H9 (cell line): ENCODE measurements at regions not wholly inside any gene's neighbourhood (a gene's known extent, or its start where the extent isn't known, plus 50 kb on each side); places are given as distances from the start of the nearest gene placed in this dataset.

Experiments used
- DNase-seq: peaks from one replicate; pipeline ENCODE4 v3.0.0-alpha.2; 2017
- H2AFZ ChIP-seq: one replicate; pipeline ENCODE4 v1.6.1; 2013; ENCODE audit warnings: mild to moderate bottlenecking, low read length, control low read depth, moderate library complexity
- H2AK5ac ChIP-seq: 2 replicates; pipeline ENCODE4 v1.6.1; 2013; ENCODE audit warnings: low read length, control low read depth, mixed read lengths; ENCODE audit not compliant: insufficient read length
- H2BK120ac ChIP-seq: one replicate; pipeline ENCODE4 v1.6.1; 2013; ENCODE audit warnings: low read depth, mild to moderate bottlenecking, low read length, control low read depth, inconsistent platforms; ENCODE audit not compliant: poor library complexity, severe bottlenecking
- H2BK12ac ChIP-seq: 2 replicates; pipeline ENCODE4 v1.6.1; 2013; ENCODE audit warnings: low read length, control low read depth, mixed read lengths, low read depth; ENCODE audit not compliant: insufficient read length
- H2BK15ac ChIP-seq: 2 replicates; pipeline ENCODE4 v1.6.1; 2013; ENCODE audit warnings: low read depth, low read length, control low read depth
- H2BK20ac ChIP-seq: one replicate; pipeline ENCODE4 v1.6.1; 2013; ENCODE audit warnings: low read depth, mild to moderate bottlenecking, low read length, control low read depth, inconsistent platforms; ENCODE audit not compliant: poor library complexity, severe bottlenecking
- H2BK5ac ChIP-seq: 2 replicates; pipeline ENCODE4 v1.6.1; 2013; ENCODE audit warnings: low read length, control low read depth, mixed read lengths; ENCODE audit not compliant: insufficient read length
- H3K14ac ChIP-seq: 2 replicates; pipeline ENCODE4 v1.6.1; 2013; ENCODE audit warnings: low read length, control low read depth; ENCODE audit not compliant: insufficient read depth
- H3K18ac ChIP-seq: 2 replicates; pipeline ENCODE4 v1.6.1; 2013; ENCODE audit warnings: low read depth, mild to moderate bottlenecking, mixed read lengths, low read length, control low read depth; ENCODE audit not compliant: insufficient read length
- H3K23ac ChIP-seq: 2 replicates; pipeline ENCODE4 v1.6.1; 2013; ENCODE audit warnings: low read length, control low read depth, mixed read lengths, low read depth; ENCODE audit not compliant: insufficient read length
- H3K23me2 ChIP-seq: 2 replicates; pipeline ENCODE4 v1.6.1; 2013; ENCODE audit warnings: low read depth, mild to moderate bottlenecking, mixed read lengths, low read length, control low read depth; ENCODE audit not compliant: insufficient read length, poor library complexity, severe bottlenecking
- H3K27ac ChIP-seq: 2 replicates; pipeline ENCODE4 v1.5.1; 2013; ENCODE audit warnings: low read length, control low read depth, mixed read lengths, low read depth; ENCODE audit not compliant: insufficient read length
- H3K27me3 ChIP-seq: 2 replicates; pipeline ENCODE4 v1.6.1; 2013; ENCODE audit warnings: low read length, control low read depth, inconsistent platforms; ENCODE audit not compliant: insufficient read depth
- H3K4ac ChIP-seq: 2 replicates; pipeline ENCODE4 v1.6.1; 2013; ENCODE audit warnings: low read depth, mild to moderate bottlenecking, control low read depth, inconsistent platforms, low read length, moderate library complexity
- H3K4me1 ChIP-seq: 2 replicates; pipeline ENCODE4 v1.6.1; 2013; ENCODE audit warnings: low read length, control low read depth, inconsistent platforms; ENCODE audit not compliant: insufficient read depth
- H3K4me2 ChIP-seq: 2 replicates; pipeline ENCODE4 v1.6.1; 2013; ENCODE audit warnings: low read length, control low read depth, mixed read lengths; ENCODE audit not compliant: insufficient read length, insufficient read depth
- H3K56ac ChIP-seq: 2 replicates; pipeline ENCODE4 v1.6.1; 2013; ENCODE audit warnings: low read depth, mild to moderate bottlenecking, mixed read lengths, low read length, control low read depth; ENCODE audit not compliant: insufficient read length
- H3K79me1 ChIP-seq: 2 replicates; pipeline ENCODE4 v1.6.1; 2013; ENCODE audit warnings: low read depth, mild to moderate bottlenecking, moderate library complexity, low read length, control low read depth, inconsistent platforms; ENCODE audit not compliant: insufficient read depth, poor library complexity, severe bottlenecking
- H3K79me2 ChIP-seq: 2 replicates; pipeline ENCODE4 v1.6.1; 2013; ENCODE audit warnings: low read length, control low read depth, inconsistent platforms; ENCODE audit not compliant: insufficient read depth
- H3K9ac ChIP-seq: 2 replicates; pipeline ENCODE4 v1.6.1; 2013; ENCODE audit warnings: low read length, control low read depth, mixed read lengths; ENCODE audit not compliant: insufficient read length; ENCODE audit errors: extremely low read depth
- H3K9me3 ChIP-seq: one replicate; pipeline ENCODE4 v1.6.1; 2013; ENCODE audit warnings: low read depth, low read length, inconsistent platforms; ENCODE audit not compliant: control insufficient read depth
- H3T11ph ChIP-seq: one replicate; pipeline ENCODE4 v1.6.1; 2013; ENCODE audit warnings: mild to moderate bottlenecking, low read length, control low read depth, inconsistent platforms
- H4K20me1 ChIP-seq: one replicate; pipeline ENCODE4 v1.6.1; 2013; ENCODE audit not compliant: control insufficient read depth, insufficient read length, insufficient read depth
- H4K5ac ChIP-seq: 2 replicates; pipeline ENCODE4 v1.6.1; 2013; ENCODE audit warnings: low read depth, mild to moderate bottlenecking, mixed read lengths, low read length, control low read depth; ENCODE audit not compliant: insufficient read length
- H4K8ac ChIP-seq: replicated peaks from 2 replicates; pipeline ENCODE4 v1.6.1; 2013; ENCODE audit warnings: low read length, control low read depth, mixed read lengths, low read depth; ENCODE audit not compliant: insufficient read length
- H4K91ac ChIP-seq: 2 replicates; pipeline ENCODE4 v1.6.1; 2013; ENCODE audit warnings: low read depth, mild to moderate bottlenecking, moderate library complexity, mixed read lengths, low read length, control low read depth; ENCODE audit not compliant: insufficient read length
- H3K27ac Mint-ChIP-seq, 3 experiments: 2 replicates in 2 of 3; 3 replicates in 1 of 3; pipeline ENCODE4 v1.8.0; 2020 to 2021; ENCODE audit warnings: mixed read lengths in 3 of 3, mild to moderate bottlenecking in 1 of 3, moderate library complexity in 1 of 3
- H3K27me3 Mint-ChIP-seq: 2 replicates; pipeline ENCODE4 v1.8.0; 2021; ENCODE audit warnings: low read depth, mild to moderate bottlenecking, moderate library complexity, mixed read lengths
- H3K36me3 Mint-ChIP-seq, 3 experiments: 2 replicates in 2 of 3; 3 replicates in 1 of 3; pipeline ENCODE4 v1.8.0; 2020 to 2021; ENCODE audit warnings: low read depth in 3 of 3, mixed read lengths in 3 of 3; ENCODE audit not compliant: insufficient read depth in 1 of 3
- H3K4me1 Mint-ChIP-seq, 2 experiments: 2 replicates each; pipeline ENCODE4 v1.8.0; 2020; ENCODE audit warnings: mixed read lengths in 2 of 2
- H3K4me3 Mint-ChIP-seq, 2 experiments: 2 replicates in 1 of 2; 3 replicates in 1 of 2; pipeline ENCODE4 v1.8.0; 2020 to 2021; ENCODE audit warnings: mild to moderate bottlenecking in 2 of 2, mixed read lengths in 2 of 2, moderate library complexity in 1 of 2
- H3K9me3 Mint-ChIP-seq, 2 experiments: 2 replicates in 1 of 2; 3 replicates in 1 of 2; pipeline ENCODE4 v1.8.0; 2020; ENCODE audit warnings: mild to moderate bottlenecking in 2 of 2, mixed read lengths in 2 of 2, moderate library complexity in 1 of 2
- WGBS: extraction: QIAGEN DNeasy Blood & Tissue Kit; methylation state at CpG from one replicate; pipeline ENCODE4 v1.1.7; 2013; ENCODE audit warnings: missing lambda C conversion rate, low lambda C conversion rate, mixed read lengths; ENCODE audit not compliant: insufficient read length; ENCODE audit errors: extremely low coverage; 5-methylcytosine and 5-hydroxymethylcytosine counted together
- TF ChIP-seq, protein P1 (sequence below): fragments of 200-600 bp; sonication (generic); conservative IDR thresholded peaks from 3 replicates; pipeline ENCODE4 v1.8.0; 2021; ENCODE audit warnings: antibody characterized with exemption, mild to moderate bottlenecking

DNA sequence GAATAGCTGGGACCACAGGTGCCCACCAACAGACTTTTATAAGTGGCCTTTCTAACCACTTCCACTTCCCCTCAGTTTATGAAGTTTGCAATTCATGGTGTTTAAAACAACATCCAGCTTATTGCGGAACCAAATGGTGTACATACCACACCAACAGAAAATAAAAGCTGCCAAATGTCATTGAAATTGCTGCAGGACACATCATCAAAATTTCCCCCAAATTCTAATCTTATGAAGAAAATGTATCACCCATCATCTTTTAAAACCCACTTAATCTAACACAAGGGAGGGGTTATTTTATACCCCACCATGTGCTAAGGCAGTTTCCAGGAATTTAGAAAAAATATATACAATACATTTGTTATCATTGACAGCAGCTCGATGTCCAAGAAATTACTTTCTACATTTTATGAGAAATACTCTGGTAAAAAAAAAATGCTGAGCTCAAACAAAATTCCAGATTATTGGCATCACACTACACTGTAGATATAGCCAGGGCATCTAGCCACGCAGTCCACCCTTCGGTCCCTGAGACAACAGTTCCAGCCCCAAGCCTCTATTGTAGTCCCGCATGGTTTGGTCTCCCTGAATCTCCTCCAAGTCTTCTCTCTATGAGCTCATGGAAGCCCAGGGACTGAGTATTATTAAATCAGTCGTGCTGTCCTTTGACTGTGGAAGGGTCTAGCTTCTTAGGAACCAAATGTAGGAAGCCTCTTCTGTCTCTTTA is 372.8 kb upstream of the SLC30A5 start:
- no peak overlapping the region for H3K4me3 Mint-ChIP-seq
- H3K9me3 ChIP-seq, result no peaks in the 10 kb centered on the region
- H3K18ac ChIP-seq, result no peak overlapping the region
- H3T11ph ChIP-seq, result no peak overlapping the region
- no peak overlapping the region for H3K4me2 ChIP-seq
- no peak overlapping the region for H4K5ac ChIP-seq
- no peaks in the 10 kb centered on the region for H3K23me2 ChIP-seq
- H2BK15ac ChIP-seq, result no peak overlapping the region
- no peak overlapping the region for H4K91ac ChIP-seq
- H2BK5ac ChIP-seq, result no peak overlapping the region
- no peak overlapping the region for H2BK12ac ChIP-seq
- no peak overlapping the region for H3K27ac ChIP-seq
- H3K4me1 ChIP-seq, result no peaks in the 10 kb centered on the region
- H2AFZ ChIP-seq, result no peak overlapping the region
- no peaks in the 10 kb centered on the region for H4K20me1 ChIP-seq
- no peaks in the 10 kb centered on the region for H3K27me3 Mint-ChIP-seq
- no peak overlapping the region for H2AK5ac ChIP-seq
- H3K23ac ChIP-seq, result no peak overlapping the region
- no peak overlapping the region for H3K4ac ChIP-seq
- no peak overlapping the region for H2BK20ac ChIP-seq
- H3K27ac Mint-ChIP-seq, result no peak overlapping the region
- no peaks in the 10 kb centered on the region for H3K4me1 Mint-ChIP-seq
- H3K56ac ChIP-seq, result no peak overlapping the region
- no peak for DNase-seq
- peaks cover 8 to 20% of the 10 kb centered on the region in 2 experiments; a peak in 4 of 5 replicates for H3K9me3 Mint-ChIP-seq
- TF ChIP-seq, protein P1, sequence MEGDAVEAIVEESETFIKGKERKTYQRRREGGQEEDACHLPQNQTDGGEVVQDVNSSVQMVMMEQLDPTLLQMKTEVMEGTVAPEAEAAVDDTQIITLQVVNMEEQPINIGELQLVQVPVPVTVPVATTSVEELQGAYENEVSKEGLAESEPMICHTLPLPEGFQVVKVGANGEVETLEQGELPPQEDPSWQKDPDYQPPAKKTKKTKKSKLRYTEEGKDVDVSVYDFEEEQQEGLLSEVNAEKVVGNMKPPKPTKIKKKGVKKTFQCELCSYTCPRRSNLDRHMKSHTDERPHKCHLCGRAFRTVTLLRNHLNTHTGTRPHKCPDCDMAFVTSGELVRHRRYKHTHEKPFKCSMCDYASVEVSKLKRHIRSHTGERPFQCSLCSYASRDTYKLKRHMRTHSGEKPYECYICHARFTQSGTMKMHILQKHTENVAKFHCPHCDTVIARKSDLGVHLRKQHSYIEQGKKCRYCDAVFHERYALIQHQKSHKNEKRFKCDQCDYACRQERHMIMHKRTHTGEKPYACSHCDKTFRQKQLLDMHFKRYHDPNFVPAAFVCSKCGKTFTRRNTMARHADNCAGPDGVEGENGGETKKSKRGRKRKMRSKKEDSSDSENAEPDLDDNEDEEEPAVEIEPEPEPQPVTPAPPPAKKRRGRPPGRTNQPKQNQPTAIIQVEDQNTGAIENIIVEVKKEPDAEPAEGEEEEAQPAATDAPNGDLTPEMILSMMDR, result no peak
- H3K9ac ChIP-seq, result no peak overlapping the region
- H2BK120ac ChIP-seq, result no peak overlapping the region
- no peaks in the 10 kb centered on the region for H3K27me3 ChIP-seq
- H3K79me1 ChIP-seq, result no peaks in the 10 kb centered on the region
- no peaks in the 10 kb centered on the region for H3K79me2 ChIP-seq
- H3K14ac ChIP-seq, result no peak overlapping the region
- H4K8ac ChIP-seq, result no peak overlapping the region
- no CpG with 5 or more reads among the region's 6 CpGs for whole genome bisulfite sequencing
- peaks cover 4 to 21% (median 5%) of the 10 kb centered on the region in 3 experiments; a peak in 5 of 7 replicates for H3K36me3 Mint-ChIP-seq
